ENCODE measurements at regions not wholly inside any gene's neighbourhood (a gene's known extent, or its start where the extent isn't known, plus 50 kb on each side); places are given as distances from the start of the nearest gene placed in this dataset.

GRCh38 chr13:40420160-40420740 is 246.2 kb downstream of the FOXO1 start:
- no peak for DNase-seq (ENCODE audit: low read depth, low spot score)
- ChIA-PET POLR2A (no interaction called here), CTCF (no interaction called here)
- Histone ChIP-seq H3K4me3 (ENCODE audit: low read depth, low read length) (no peak overlapping the region), H3K9me3 (ENCODE audit: control insufficient read depth, insufficient read depth, low read length) (no peaks in the 10 kb centered on the region; the same call in 1 of the 2 replicates), H3K27ac (ENCODE audit: low read depth, low read length) (no peak overlapping the region), H3K27me3 (ENCODE audit: control insufficient read depth, insufficient read depth, low read length) (no peaks in the 10 kb centered on the region)
- no peak for TF ChIP-seq CTCF (IDR thresholded peaks at IDR 0.05; ENCODE audit: low read depth, low read length)

GRCh38 chr13:40422588-40423235 is 243.7 kb downstream of the FOXO1 start:
- Histone ChIP-seq H3K27me3 (ENCODE audit: control insufficient read depth, insufficient read depth, low read length) (no peaks in the 10 kb centered on the region), H3K4me3 (ENCODE audit: low read depth, low read length) (no peak overlapping the region), H3K9me3 (ENCODE audit: control insufficient read depth, insufficient read depth, low read length) (no peaks in the 10 kb centered on the region; the same call in 1 of the 2 replicates), H3K27ac (ENCODE audit: low read depth, low read length) (no peak overlapping the region)
- ChIA-PET POLR2A (no interaction called here), CTCF (no interaction called here)
- no peak for DNase-seq (ENCODE audit: low read depth, low spot score)
- no peak for TF ChIP-seq CTCF (IDR thresholded peaks at IDR 0.05; ENCODE audit: low read depth, low read length)

DNA sequence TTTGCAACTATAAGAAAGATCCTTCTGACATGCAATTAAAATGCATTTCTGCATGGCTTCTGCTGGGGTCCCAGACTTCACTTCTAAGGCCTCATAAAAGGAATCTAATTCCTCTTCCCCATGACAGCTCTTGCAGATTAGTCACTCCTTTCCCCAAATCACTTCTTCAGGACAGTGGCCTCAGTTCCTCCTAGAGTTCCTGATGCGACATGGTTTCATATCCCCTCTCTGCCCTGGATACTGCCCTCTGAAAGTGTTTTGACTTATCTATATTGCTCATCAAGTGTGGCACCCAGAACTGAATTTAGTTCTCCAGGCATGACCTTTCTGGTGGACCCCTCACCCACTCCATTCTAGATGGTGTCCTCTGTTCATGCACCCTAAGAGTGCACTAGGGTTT is 238.1 kb downstream of the FOXO1 start:
- DNase-seq (ENCODE audit: low read depth, low spot score): no peak
- POLR2A ChIA-PET: no interaction called here
- no peaks in the 10 kb centered on the region; the same call in 1 of the 2 replicates for H3K9me3 ChIP-seq (ENCODE audit: control insufficient read depth, insufficient read depth, low read length)
- TF ChIP-seq CTCF (IDR thresholded peaks at IDR 0.05; ENCODE audit: low read depth, low read length): no peak
- CTCF ChIA-PET: no interaction called here
- H3K4me3 ChIP-seq (ENCODE audit: low read depth, low read length): no peak overlapping the region
- no peak overlapping the region for H3K27ac ChIP-seq (ENCODE audit: low read depth, low read length)
- H3K27me3 ChIP-seq (ENCODE audit: control insufficient read depth, insufficient read depth, low read length): peaks cover 3% of the 10 kb centered on the region

- ChIA-PET CTCF (no interaction called here), POLR2A (no interaction called here)
- Histone ChIP-seq H3K27ac (ENCODE audit: low read depth, low read length) (no peak overlapping the region), H3K9me3 (ENCODE audit: control insufficient read depth, insufficient read depth, low read length) (no peaks in the 10 kb centered on the region; the same call in 1 of the 2 replicates), H3K4me3 (ENCODE audit: low read depth, low read length) (no peak overlapping the region), H3K27me3 (ENCODE audit: control insufficient read depth, insufficient read depth, low read length) (peaks cover 3% of the 10 kb centered on the region)
- TF ChIP-seq CTCF (IDR thresholded peaks at IDR 0.05; ENCODE audit: low read depth, low read length): no peak
- DNase-seq (ENCODE audit: low read depth, low spot score): no peak
Measured at GRCh38 chr13:40429706-40430545, 236.5 kb downstream of the FOXO1 start.

Measured in AG04450 (cell line).